ENCODE measurements at regions not wholly inside any gene's neighbourhood (a gene's known extent, or its start where the extent isn't known, plus 50 kb on each side); places are given as distances from the start of the nearest gene placed in this dataset.

- Histone ChIP-seq H3K4me1 (replicated peaks in 1 of 4; ENCODE audit: control insufficient read depth in 3 of 4, insufficient read depth in 4 of 4, low read length in 3 of 4) (no peaks in the 10 kb centered on the region; a peak in 1 of 7 replicates), H3K27ac (ENCODE audit: low read depth, low read length) (no peak overlapping the region), H2AK5ac (ENCODE audit: low read depth, low read length) (no peak overlapping the region), H4K5ac (ENCODE audit: insufficient read length, low read depth, low read length) (no peak overlapping the region), H3K4me3 (ENCODE audit: extremely low read depth in 1 of 4, insufficient read depth in 2 of 4, low read depth in 3 of 4, low read length in 4 of 4) (no peak overlapping the region), H3K23me2 (ENCODE audit: low read depth, low read length) (no peaks in the 10 kb centered on the region), H3K36me3 (ENCODE audit: control insufficient read depth in 2 of 4, insufficient read depth in 4 of 4, low read length in 3 of 4) (no peaks in the 10 kb centered on the region), H4K8ac (ENCODE audit: extremely low read depth, insufficient read depth, low read length) (no peak overlapping the region), H3K14ac (ENCODE audit: insufficient read length) (no peak overlapping the region), H3K9me3 (ENCODE audit: insufficient read depth in 2 of 2, low read depth in 1 of 2, low read length in 1 of 2) (peaks cover 0 to 3% of the 10 kb centered on the region in 2 experiments; a peak in 2 of 4 replicates), H3K79me1 (ENCODE audit: low read depth, low read length) (no peaks in the 10 kb centered on the region), H2BK20ac (ENCODE audit: low read length) (no peak overlapping the region), H3K4me2 (ENCODE audit: insufficient read depth in 1 of 2, low read depth in 2 of 2, low read length in 2 of 2) (no peak overlapping the region), H3K9ac (replicated peaks in 1 of 4; ENCODE audit: extremely low read depth in 1 of 4, low read depth in 3 of 4, low read length in 3 of 4) (no peak overlapping the region), H4K91ac (replicated peaks; ENCODE audit: insufficient read length, low read length) (no peak overlapping the region), H3K27me3 (replicated peaks in 1 of 4; ENCODE audit: control insufficient read depth in 3 of 4, extremely low read depth in 1 of 4, insufficient read depth in 3 of 4, low read length in 3 of 4) (no peaks in the 10 kb centered on the region), H2BK12ac (ENCODE audit: low read depth, low read length) (no peak overlapping the region), H3K23ac (ENCODE audit: insufficient read length) (no peak overlapping the region), H2AFZ (ENCODE audit: low read length) (no peak overlapping the region), H3K4ac (replicated peaks; ENCODE audit: insufficient read length, low read depth, low read length) (no peak overlapping the region), H2BK15ac (ENCODE audit: low read length) (no peak overlapping the region), H3K79me2 (ENCODE audit: control insufficient read depth in 1 of 2, insufficient read depth in 2 of 2, low read length in 2 of 2) (no peaks in the 10 kb centered on the region), H3K18ac (ENCODE audit: extremely low read depth, low read length) (no peak overlapping the region), H4K20me1 (replicated peaks in 1 of 2; ENCODE audit: control insufficient read depth in 1 of 2, insufficient read depth in 2 of 2, low read length in 2 of 2) (no peaks in the 10 kb centered on the region), H2BK120ac (replicated peaks; ENCODE audit: low read depth, low read length) (no peak overlapping the region), H2BK5ac (ENCODE audit: low read depth, low read length) (no peak overlapping the region), H3K56ac (replicated peaks; ENCODE audit: insufficient read length, low read depth, low read length) (no peak overlapping the region)
- DNase-seq (ENCODE audit: low read depth in 1 of 2, low spot score in 2 of 2), result no peak
- FAIRE-seq, result no peak
- no peak for TF ChIP-seq TEAD4 (IDR thresholded peaks at IDR 0.05; ENCODE audit: low read depth, low read length)
- no peak for TF ChIP-seq BRCA1 (IDR thresholded peaks at IDR 0.05; ENCODE audit: low read depth, low read length)
- no peak for TF ChIP-seq CREB1 (IDR thresholded peaks at IDR 0.05)
- no peak for TF ChIP-seq CHD2 (IDR thresholded peaks at IDR 0.05; ENCODE audit: low read length)
- no peak for TF ChIP-seq POLR2AphosphoS5 (IDR thresholded peaks at IDR 0.05; ENCODE audit: low read depth, low read length)
- no peak for TF ChIP-seq JUN (IDR thresholded peaks at IDR 0.05; ENCODE audit: low read depth, low read length)
- no peak for TF ChIP-seq RAD21 (IDR thresholded peaks at IDR 0.05 in 1 of 2, conservative IDR thresholded peaks at IDR 0.05 in 1 of 2; ENCODE audit: low read depth in 2 of 2, low read length in 2 of 2)
- no peak for TF ChIP-seq USF2 (IDR thresholded peaks at IDR 0.05; ENCODE audit: low read length)
- TF ChIP-seq SIN3A (conservative IDR thresholded peaks at IDR 0.05 in 1 of 2, IDR thresholded peaks at IDR 0.05 in 1 of 2; ENCODE audit: low read depth in 1 of 2, low read length in 2 of 2), result no peak
- TF ChIP-seq CEBPB (IDR thresholded peaks at IDR 0.05; ENCODE audit: low read depth, low read length), result no peak
- no peak for TF ChIP-seq GTF2F1 (IDR thresholded peaks at IDR 0.05; ENCODE audit: borderline replicate concordance, low read depth, low read length)
- no peak for TF ChIP-seq EGR1 (IDR thresholded peaks at IDR 0.05; ENCODE audit: borderline replicate concordance, low read depth, low read length)
- 90% methylated on average over 7 of the region's 7 CpGs; no CpG with 5 or more reads in 1 of the 2 experiments for WGBS, 2 experiments (ENCODE audit: extremely low coverage in 1 of 2, insufficient coverage in 1 of 2, insufficient read length in 1 of 2, insufficient replicate concordance in 2 of 2, low coverage in 1 of 2, low lambda C conversion rate in 2 of 2, missing lambda C conversion rate in 1 of 2)
- POLR2A ChIA-PET (ENCODE audit: partially characterized antibody), result no interaction called here
- CTCF ChIA-PET (ENCODE audit: partially characterized antibody), result interaction anchor here (1.4 to 1.6 kb wide), 2 partner anchors 104 to 552 kb away, joined by 3 read pairs; no protein-coding TSS in a partner anchor
Measured at GRCh38 chr16:82560805-82561325, 65.9 kb upstream of the CDH13 start.

All from H1 (cell line).